Ascending aorta (tissue), 2 donors: ENCODE measurements at regions not wholly inside any gene's neighbourhood (a gene's known extent, or its start where the extent isn't known, plus 50 kb on each side); places are given as distances from the start of the nearest gene placed in this dataset.

Experiments
- DNase-seq, 2 donors: peaks; one replicate each; pipeline ENCODE4 v3.0.0-alpha.2; 2019; ENCODE audit warnings: low spot score in 2 of 2
- H3K27ac ChIP-seq, 2 donors: fragments of 200-600 bp; sonication (generic); one replicate each; pipeline ENCODE4 v1.5.1; 2016 to 2017; ENCODE audit warnings: mild to moderate bottlenecking in 1 of 2
- H3K27me3 ChIP-seq: fragments of 200-600 bp; sonication (generic); one replicate; pipeline ENCODE4 v1.5.1; 2017
- H3K36me3 ChIP-seq, 2 donors: fragments of 200-600 bp; sonication (generic); one replicate each; pipeline ENCODE4 v1.5.1; 2016
- H3K4me1 ChIP-seq, 2 donors: fragments of 200-600 bp; sonication (generic); one replicate each; pipeline ENCODE4 v1.5.1; 2016 to 2017; ENCODE audit warnings: mild to moderate bottlenecking in 1 of 2
- H3K4me3 ChIP-seq, 2 donors: fragments of 200-600 bp; sonication (generic); one replicate each; pipeline ENCODE4 v1.5.1; 2016 to 2017; ENCODE audit warnings: mild to moderate bottlenecking in 1 of 2
- H3K9me3 ChIP-seq, 2 donors: fragments of 200-600 bp; sonication (generic); one replicate each; pipeline ENCODE4 v1.5.1; 2016
- intact Hi-C: fragments of 100-400 bp; cut with DNase I; formaldehyde crosslinking; loops from one replicate; pipeline ENCODE4 v1.15.1; 2023
- TF ChIP-seq, protein P1 (sequence below), 3 experiments: fragments of 200-600 bp in 2 of 3; fragments of 450-650 bp in 1 of 3; sonication (generic) in 2 of 3; IDR thresholded peaks; one replicate each; pipeline ENCODE4 v1.5.1; 2016 to 2019; ENCODE audit warnings: antibody characterized with exemption in 3 of 3, mild to moderate bottlenecking in 1 of 3, moderate library complexity in 1 of 3

DNA sequence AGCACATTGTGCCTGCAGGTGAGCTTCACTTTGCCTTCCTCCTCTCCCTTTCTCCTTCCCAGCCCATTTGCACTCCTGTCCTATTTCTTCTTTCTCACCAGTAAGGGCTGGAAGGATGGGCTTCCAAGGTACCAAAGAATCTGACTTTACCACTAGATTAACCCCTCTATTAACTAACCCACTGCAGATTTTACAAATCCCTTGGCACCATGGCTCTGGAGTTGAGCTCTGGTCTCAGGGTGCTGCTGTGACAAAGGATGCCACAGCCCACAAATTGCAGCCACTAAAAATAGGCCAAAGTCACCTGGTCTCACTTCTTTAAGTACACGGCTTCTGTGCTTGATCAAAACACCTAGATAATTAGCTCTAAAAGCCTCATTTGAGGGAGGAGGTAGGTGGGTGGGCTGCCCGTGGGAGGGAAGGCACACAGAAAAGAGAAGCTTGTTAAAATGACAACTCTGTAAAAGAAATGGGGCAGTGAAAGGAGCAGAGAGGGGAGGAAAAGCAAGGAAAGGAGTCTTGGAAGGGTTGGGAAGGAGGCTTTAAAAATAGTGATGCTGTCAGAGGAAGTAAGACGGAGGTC is 327.4 kb downstream of the DRD1 start:
- Histone ChIP-seq H3K4me3 (no peak overlapping the region), H3K9me3 (no peaks in the 10 kb centered on the region), H3K27ac (no peak overlapping the region), H3K27me3 (no peaks in the 10 kb centered on the region), H3K4me1 (no peaks in the 10 kb centered on the region), H3K36me3 (no peaks in the 10 kb centered on the region)
- intact Hi-C loops = no loop called here
- DNase-seq = no peak
- TF ChIP-seq, protein P1, sequence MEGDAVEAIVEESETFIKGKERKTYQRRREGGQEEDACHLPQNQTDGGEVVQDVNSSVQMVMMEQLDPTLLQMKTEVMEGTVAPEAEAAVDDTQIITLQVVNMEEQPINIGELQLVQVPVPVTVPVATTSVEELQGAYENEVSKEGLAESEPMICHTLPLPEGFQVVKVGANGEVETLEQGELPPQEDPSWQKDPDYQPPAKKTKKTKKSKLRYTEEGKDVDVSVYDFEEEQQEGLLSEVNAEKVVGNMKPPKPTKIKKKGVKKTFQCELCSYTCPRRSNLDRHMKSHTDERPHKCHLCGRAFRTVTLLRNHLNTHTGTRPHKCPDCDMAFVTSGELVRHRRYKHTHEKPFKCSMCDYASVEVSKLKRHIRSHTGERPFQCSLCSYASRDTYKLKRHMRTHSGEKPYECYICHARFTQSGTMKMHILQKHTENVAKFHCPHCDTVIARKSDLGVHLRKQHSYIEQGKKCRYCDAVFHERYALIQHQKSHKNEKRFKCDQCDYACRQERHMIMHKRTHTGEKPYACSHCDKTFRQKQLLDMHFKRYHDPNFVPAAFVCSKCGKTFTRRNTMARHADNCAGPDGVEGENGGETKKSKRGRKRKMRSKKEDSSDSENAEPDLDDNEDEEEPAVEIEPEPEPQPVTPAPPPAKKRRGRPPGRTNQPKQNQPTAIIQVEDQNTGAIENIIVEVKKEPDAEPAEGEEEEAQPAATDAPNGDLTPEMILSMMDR (IDR thresholded peaks at IDR 0.05) = no peak

DNA sequence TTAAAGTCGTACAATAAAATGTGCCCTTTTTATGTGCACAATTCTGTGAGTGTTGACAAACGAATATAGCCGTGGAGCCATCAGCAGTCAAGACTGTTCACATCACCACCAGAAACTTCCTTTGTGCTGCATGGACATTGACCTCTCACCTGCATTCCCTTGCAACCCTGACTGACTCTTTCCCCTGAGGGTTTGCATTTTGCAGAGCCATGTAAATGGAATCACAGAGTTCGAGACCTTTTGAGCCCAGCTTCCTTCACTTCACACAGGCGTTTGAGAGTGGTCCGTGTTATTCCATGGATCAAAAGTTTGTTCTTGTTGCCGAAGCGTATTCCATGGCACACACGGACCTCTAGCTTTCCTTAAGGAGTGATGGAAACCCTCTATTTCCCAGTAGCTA is 328.2 kb downstream of the DRD1 start:
- Histone ChIP-seq H3K9me3 (no peaks in the 10 kb centered on the region), H3K4me3 (no peak overlapping the region), H3K4me1 (no peaks in the 10 kb centered on the region), H3K36me3 (no peaks in the 10 kb centered on the region), H3K27me3 (no peaks in the 10 kb centered on the region), H3K27ac (no peak overlapping the region)
- DNase-seq = no peak
- TF ChIP-seq, protein P1 (IDR thresholded peaks at IDR 0.05) = no peak
- intact Hi-C loops = no loop called here

DNA sequence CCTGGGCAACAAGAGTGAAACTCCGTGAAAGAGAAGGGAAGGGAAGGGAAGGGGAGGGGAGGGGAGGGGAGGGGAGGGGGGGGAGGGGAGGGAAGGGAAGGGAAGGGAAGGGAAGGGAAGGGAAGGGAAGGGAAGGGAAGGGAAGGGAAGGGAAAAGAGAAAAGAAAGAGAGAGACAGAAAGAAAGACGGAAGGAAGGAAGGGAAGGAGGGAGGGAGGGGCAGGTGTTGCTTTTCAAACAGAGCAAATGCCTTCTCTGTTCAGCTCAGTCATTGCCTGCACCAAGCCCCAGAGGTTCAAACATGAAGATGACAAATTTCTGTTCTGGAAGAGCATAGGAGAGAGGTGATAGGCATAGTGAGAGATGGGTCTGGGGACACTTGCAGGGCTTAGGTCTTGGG is 330.0 kb downstream of the DRD1 start:
- no peak for DNase-seq
- intact Hi-C loops = no loop called here
- Histone ChIP-seq H3K4me1 (no peaks in the 10 kb centered on the region), H3K27ac (no peak overlapping the region), H3K27me3 (no peaks in the 10 kb centered on the region), H3K4me3 (no peak overlapping the region), H3K36me3 (no peaks in the 10 kb centered on the region), H3K9me3 (no peaks in the 10 kb centered on the region)
- TF ChIP-seq, protein P1 (IDR thresholded peaks at IDR 0.05) = no peak

DNA sequence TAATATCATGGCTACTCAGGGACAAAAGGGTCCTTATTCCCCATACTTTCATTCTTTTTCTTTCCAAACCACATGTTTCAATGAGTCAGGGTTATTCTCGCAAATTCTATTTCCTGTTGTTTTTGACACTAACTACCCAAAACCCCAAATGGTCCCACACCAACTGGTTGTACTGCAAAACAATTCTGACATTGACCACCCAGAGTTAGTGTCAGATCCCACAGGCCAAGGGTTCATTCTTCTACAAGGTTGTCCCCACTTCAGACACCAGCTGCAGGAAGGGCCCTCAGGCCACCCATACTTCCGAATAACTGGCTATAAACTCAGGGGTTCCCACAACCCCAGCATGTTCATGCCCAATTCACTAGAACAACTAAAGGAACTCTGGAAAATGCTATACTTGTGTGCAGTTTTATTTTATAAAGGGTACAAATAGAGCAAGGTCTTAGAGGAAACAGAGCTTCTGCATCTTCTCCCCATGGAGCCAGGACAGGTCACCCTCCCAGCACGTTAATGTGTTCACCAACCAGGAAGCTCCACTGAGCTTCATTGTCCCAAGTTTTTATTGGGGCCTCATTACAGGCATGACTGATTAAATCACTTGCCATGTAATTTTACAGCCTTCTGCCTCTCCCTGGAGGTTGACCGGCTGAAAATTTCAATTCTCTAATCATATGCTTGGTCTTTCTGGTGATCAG is 334.8 kb downstream of the DRD1 start:
- Histone ChIP-seq H3K27ac (no peak overlapping the region), H3K27me3 (no peaks in the 10 kb centered on the region), H3K4me3 (no peak overlapping the region), H3K36me3 (no peaks in the 10 kb centered on the region), H3K4me1 (no peaks in the 10 kb centered on the region), H3K9me3 (no peaks in the 10 kb centered on the region)
- TF ChIP-seq, protein P1 (IDR thresholded peaks at IDR 0.05) = no peak
- intact Hi-C loops = no loop called here
- no peak for DNase-seq

DNA sequence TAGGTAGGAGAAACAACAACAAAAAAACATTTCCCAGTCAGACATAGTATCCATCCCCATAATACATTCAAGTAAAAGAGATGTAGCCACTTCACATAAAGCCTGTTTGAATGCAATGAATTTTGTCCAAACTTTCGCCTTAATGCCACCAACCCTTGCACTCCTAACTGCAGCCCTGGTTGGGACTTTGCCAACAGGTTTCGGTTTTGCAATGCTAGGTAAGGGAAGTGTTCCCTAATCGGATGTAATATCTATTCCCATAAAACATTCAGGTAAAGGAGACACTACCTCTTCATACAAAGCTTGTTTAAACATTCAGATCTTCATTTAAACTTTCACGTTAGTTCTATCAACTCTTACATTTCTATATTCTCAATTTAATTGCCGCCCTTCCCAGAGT is 336.1 kb downstream of the DRD1 start:
- no peak for DNase-seq

More for the DNA sequence above, 336.1 kb downstream of the DRD1 start:
- intact Hi-C loops = no loop called here
- TF ChIP-seq, protein P1 (IDR thresholded peaks at IDR 0.05) = no peak
- Histone ChIP-seq H3K27me3 (no peaks in the 10 kb centered on the region), H3K4me1 (no peaks in the 10 kb centered on the region), H3K27ac (no peak overlapping the region), H3K4me3 (no peak overlapping the region), H3K36me3 (no peaks in the 10 kb centered on the region), H3K9me3 (no peaks in the 10 kb centered on the region)
